ENCODE measurements at regions not wholly inside any gene's neighbourhood (a gene's known extent, or its start where the extent isn't known, plus 50 kb on each side); places are given as distances from the start of the nearest gene placed in this dataset.
"Not testable (repeated sequence)": the region's sequence is repeated elsewhere in the genome, so short reads cannot be mapped to it uniquely, and the experiment has no call there.

DNA sequence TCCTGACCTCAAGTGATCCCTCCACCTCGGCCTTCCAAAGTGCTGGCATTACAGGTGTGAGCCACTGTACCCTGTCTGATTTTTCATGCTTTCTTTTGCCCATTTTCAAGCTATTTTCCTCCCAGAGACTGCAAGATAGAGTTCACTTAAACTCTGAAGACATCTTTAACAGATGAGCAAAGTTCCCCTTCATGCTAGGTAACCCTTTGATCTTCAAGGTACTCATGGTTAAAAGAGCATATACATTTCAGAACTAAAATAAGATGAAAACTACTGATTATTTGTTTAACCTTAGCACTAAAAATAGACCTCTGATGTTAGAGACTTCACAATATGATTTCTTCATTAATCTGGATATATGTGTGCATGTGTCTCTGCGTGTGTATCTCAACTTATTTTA, 128.4 kb downstream of the SPATA31A1 start:
- CTCF ChIA-PET; RAD21 ChIA-PET (ENCODE audit: low non-redundant PET in 1 of 2, low total read pairs in 2 of 2, uncharacterized antibody in 2 of 2, unreplicated experiment in 2 of 2); H4K20me1 ChIP-seq (ENCODE audit: insufficient read depth); DNase-seq (ENCODE audit: low read depth, low spot score); H2AFZ ChIP-seq (ENCODE audit: low read depth, low read length, poor library complexity, severe bottlenecking); H3K4me1 ChIP-seq (ENCODE audit: control insufficient read depth in 1 of 2, insufficient read depth in 2 of 2, low read length in 2 of 2); H3K36me3 ChIP-seq (ENCODE audit: control insufficient read depth in 1 of 2, insufficient read depth in 2 of 2, low read length in 2 of 2); ATAC-seq; POLR2A ChIA-PET; intact Hi-C loops (cut with micrococcal nuclease); H3K9me3 ChIP-seq (ENCODE audit: control insufficient read depth in 1 of 2, insufficient read depth in 1 of 2, low read depth in 1 of 2, low read length in 2 of 2); H3K9ac ChIP-seq (ENCODE audit: low read length); H3K27ac ChIP-seq (ENCODE audit: low read depth, low read length); H3K4me3 ChIP-seq (replicated peaks in 1 of 2; ENCODE audit: low read depth in 1 of 2, low read length in 2 of 2); H3K79me2 ChIP-seq (ENCODE audit: insufficient read depth, low read length); H3K27me3 ChIP-seq (ENCODE audit: insufficient read depth, low read length); BruUV-seq (replicated peaks); H3K4me2 ChIP-seq (ENCODE audit: low read length); H3K9me2 ChIP-seq (ENCODE audit: insufficient read depth): not testable (repeated sequence)

DNA sequence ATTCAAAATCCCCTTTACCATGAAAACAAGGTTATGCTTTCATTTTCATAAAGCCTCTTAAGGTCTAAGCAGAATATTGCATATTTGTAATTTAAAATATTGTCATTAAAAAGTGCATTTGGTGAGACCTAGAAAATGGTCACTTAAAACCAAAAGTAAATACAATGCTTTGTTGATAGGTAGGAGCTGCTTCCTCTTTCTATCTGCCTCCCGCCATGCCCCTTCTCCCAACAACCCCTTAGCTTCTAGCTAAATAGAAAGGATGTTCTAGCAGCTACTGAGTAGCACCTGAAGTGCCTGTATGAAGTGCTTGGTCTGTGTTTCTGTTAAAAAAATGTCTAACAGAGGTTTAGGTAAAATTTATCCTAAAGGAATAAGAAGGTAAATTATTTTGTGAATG, 128.8 kb downstream of the SPATA31A1 start:
- intact Hi-C loops (cut with micrococcal nuclease); H3K4me3 ChIP-seq (replicated peaks in 1 of 2; ENCODE audit: low read depth in 1 of 2, low read length in 2 of 2); RAD21 ChIA-PET (ENCODE audit: low non-redundant PET in 1 of 2, low total read pairs in 2 of 2, uncharacterized antibody in 2 of 2, unreplicated experiment in 2 of 2); POLR2A ChIA-PET; H3K27ac ChIP-seq (ENCODE audit: low read depth, low read length); H4K20me1 ChIP-seq (ENCODE audit: insufficient read depth); ATAC-seq; H3K27me3 ChIP-seq (ENCODE audit: insufficient read depth, low read length); DNase-seq (ENCODE audit: low read depth, low spot score); H3K36me3 ChIP-seq (ENCODE audit: control insufficient read depth in 1 of 2, insufficient read depth in 2 of 2, low read length in 2 of 2); H3K4me2 ChIP-seq (ENCODE audit: low read length); H3K9me3 ChIP-seq (ENCODE audit: control insufficient read depth in 1 of 2, insufficient read depth in 1 of 2, low read depth in 1 of 2, low read length in 2 of 2); H3K79me2 ChIP-seq (ENCODE audit: insufficient read depth, low read length); CTCF ChIA-PET; H3K9ac ChIP-seq (ENCODE audit: low read length); H2AFZ ChIP-seq (ENCODE audit: low read depth, low read length, poor library complexity, severe bottlenecking); H3K9me2 ChIP-seq (ENCODE audit: insufficient read depth); H3K4me1 ChIP-seq (ENCODE audit: control insufficient read depth in 1 of 2, insufficient read depth in 2 of 2, low read length in 2 of 2); BruUV-seq (replicated peaks): not testable (repeated sequence)

DNA sequence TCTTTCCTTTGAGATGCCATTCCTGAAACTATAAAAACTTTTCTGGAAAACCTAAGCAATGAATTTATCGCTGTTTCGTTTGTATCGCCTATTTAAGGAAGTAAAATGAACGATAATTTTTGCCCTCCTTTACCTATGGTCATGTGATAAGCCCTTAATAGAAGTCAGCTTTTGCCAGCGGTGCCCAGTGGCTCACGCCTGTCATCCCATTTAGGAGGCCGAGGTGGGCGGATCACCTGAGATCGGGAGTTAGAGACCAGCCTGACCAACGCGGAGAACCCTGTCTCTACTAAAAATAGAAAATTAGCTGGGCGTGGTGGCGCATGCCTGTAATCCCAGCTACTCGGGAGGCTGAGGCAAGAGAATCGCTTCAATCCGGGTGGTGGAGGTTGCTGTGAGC, 132.0 kb downstream of the SPATA31A1 start:
- RAD21 ChIA-PET (ENCODE audit: low non-redundant PET in 1 of 2, low total read pairs in 2 of 2, uncharacterized antibody in 2 of 2, unreplicated experiment in 2 of 2); H3K4me2 ChIP-seq (ENCODE audit: low read length); DNase-seq (ENCODE audit: low read depth, low spot score); intact Hi-C loops (cut with micrococcal nuclease); CTCF ChIA-PET; H3K9ac ChIP-seq (ENCODE audit: low read length); H3K27ac ChIP-seq (ENCODE audit: low read depth, low read length); H3K4me3 ChIP-seq (replicated peaks in 1 of 2; ENCODE audit: low read depth in 1 of 2, low read length in 2 of 2); H3K9me3 ChIP-seq (ENCODE audit: control insufficient read depth in 1 of 2, insufficient read depth in 1 of 2, low read depth in 1 of 2, low read length in 2 of 2); H3K27me3 ChIP-seq (ENCODE audit: insufficient read depth, low read length); BruUV-seq (replicated peaks); H3K4me1 ChIP-seq (ENCODE audit: control insufficient read depth in 1 of 2, insufficient read depth in 2 of 2, low read length in 2 of 2); ATAC-seq; H4K20me1 ChIP-seq (ENCODE audit: insufficient read depth); POLR2A ChIA-PET; H3K36me3 ChIP-seq (ENCODE audit: control insufficient read depth in 1 of 2, insufficient read depth in 2 of 2, low read length in 2 of 2); H3K9me2 ChIP-seq (ENCODE audit: insufficient read depth); H2AFZ ChIP-seq (ENCODE audit: low read depth, low read length, poor library complexity, severe bottlenecking); H3K79me2 ChIP-seq (ENCODE audit: insufficient read depth, low read length): not testable (repeated sequence)

DNA sequence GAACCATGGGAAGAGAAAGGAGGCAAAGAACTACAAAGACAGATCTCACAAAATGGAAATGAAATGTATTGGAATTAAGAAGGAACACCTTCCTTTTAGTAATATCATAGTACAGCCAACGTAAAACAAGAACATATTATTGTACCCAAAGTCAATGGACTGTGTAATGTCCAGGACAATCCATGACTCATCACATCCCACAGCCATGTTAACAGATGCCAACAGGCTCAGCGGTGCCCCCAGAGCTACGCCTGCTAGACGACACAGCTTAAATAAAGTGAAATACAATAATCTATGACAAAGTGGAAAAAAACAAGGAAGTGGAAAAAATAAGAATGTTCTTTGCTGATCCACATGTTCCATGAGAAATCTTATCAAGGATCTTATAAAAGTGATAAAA, 140.8 kb downstream of the SPATA31A1 start:
- H3K79me2 ChIP-seq (ENCODE audit: insufficient read depth, low read length); H4K20me1 ChIP-seq (ENCODE audit: insufficient read depth); RAD21 ChIA-PET (ENCODE audit: low non-redundant PET in 1 of 2, low total read pairs in 2 of 2, uncharacterized antibody in 2 of 2, unreplicated experiment in 2 of 2); H3K4me1 ChIP-seq (ENCODE audit: control insufficient read depth in 1 of 2, insufficient read depth in 2 of 2, low read length in 2 of 2); CTCF ChIA-PET; H3K36me3 ChIP-seq (ENCODE audit: control insufficient read depth in 1 of 2, insufficient read depth in 2 of 2, low read length in 2 of 2); H3K9ac ChIP-seq (ENCODE audit: low read length); H3K27ac ChIP-seq (ENCODE audit: low read depth, low read length); intact Hi-C loops (cut with micrococcal nuclease); H3K9me3 ChIP-seq (ENCODE audit: control insufficient read depth in 1 of 2, insufficient read depth in 1 of 2, low read depth in 1 of 2, low read length in 2 of 2); H3K27me3 ChIP-seq (ENCODE audit: insufficient read depth, low read length); BruUV-seq (replicated peaks); H3K4me2 ChIP-seq (ENCODE audit: low read length); H2AFZ ChIP-seq (ENCODE audit: low read depth, low read length, poor library complexity, severe bottlenecking); POLR2A ChIA-PET; H3K4me3 ChIP-seq (replicated peaks in 1 of 2; ENCODE audit: low read depth in 1 of 2, low read length in 2 of 2); H3K9me2 ChIP-seq (ENCODE audit: insufficient read depth); DNase-seq (ENCODE audit: low read depth, low spot score): not testable (repeated sequence)
- peak; percentile 77; the same call in 1 of the 2 replicates for ATAC-seq

DNA sequence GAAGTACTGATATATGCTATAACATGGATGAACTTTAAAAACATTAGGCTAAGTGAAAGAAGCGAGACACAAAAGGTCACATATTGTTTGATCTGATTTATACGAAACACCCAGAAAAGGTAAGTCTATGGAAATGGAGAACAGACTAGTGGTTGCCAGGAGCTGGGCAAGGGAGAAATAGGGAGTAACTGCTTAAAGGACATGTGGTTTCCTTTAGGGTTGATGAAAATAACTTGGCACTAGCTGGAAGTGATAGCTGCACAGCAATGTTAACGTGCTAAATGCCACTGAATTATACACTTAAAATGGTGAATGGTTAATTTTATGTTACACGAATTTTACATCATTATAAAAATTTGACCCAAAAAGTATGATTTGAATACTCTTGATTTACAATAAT, 147.7 kb downstream of the SPATA31A1 start:
- intact Hi-C loops (cut with micrococcal nuclease); H3K4me2 ChIP-seq (ENCODE audit: low read length); H3K4me1 ChIP-seq (ENCODE audit: control insufficient read depth in 1 of 2, insufficient read depth in 2 of 2, low read length in 2 of 2); POLR2A ChIA-PET; H3K79me2 ChIP-seq (ENCODE audit: insufficient read depth, low read length); BruUV-seq (replicated peaks); ATAC-seq; RAD21 ChIA-PET (ENCODE audit: low non-redundant PET in 1 of 2, low total read pairs in 2 of 2, uncharacterized antibody in 2 of 2, unreplicated experiment in 2 of 2); H3K4me3 ChIP-seq (replicated peaks in 1 of 2; ENCODE audit: low read depth in 1 of 2, low read length in 2 of 2); H3K9me3 ChIP-seq (ENCODE audit: control insufficient read depth in 1 of 2, insufficient read depth in 1 of 2, low read depth in 1 of 2, low read length in 2 of 2); DNase-seq (ENCODE audit: low read depth, low spot score); H2AFZ ChIP-seq (ENCODE audit: low read depth, low read length, poor library complexity, severe bottlenecking); H3K9me2 ChIP-seq (ENCODE audit: insufficient read depth); CTCF ChIA-PET; H3K9ac ChIP-seq (ENCODE audit: low read length); H3K27ac ChIP-seq (ENCODE audit: low read depth, low read length); H3K36me3 ChIP-seq (ENCODE audit: control insufficient read depth in 1 of 2, insufficient read depth in 2 of 2, low read length in 2 of 2); H4K20me1 ChIP-seq (ENCODE audit: insufficient read depth); H3K27me3 ChIP-seq (ENCODE audit: insufficient read depth, low read length): not testable (repeated sequence)
